H1 (cell line): ENCODE measurements at regions not wholly inside any gene's neighbourhood (a gene's known extent, or its start where the extent isn't known, plus 50 kb on each side); places are given as distances from the start of the nearest gene placed in this dataset.

Experiments used
- CTCF ChIA-PET: fragments of 300-600 bp; sonication (Branson Sonifier 250); formaldehyde crosslinking; loops from one replicate; lab custom pipeline; 2021; ENCODE audit not compliant: partially characterized antibody; lab: Charles Lee
- POLR2A ChIA-PET: fragments of 300-600 bp; sonication (Branson Sonifier 250); formaldehyde crosslinking; loops from one replicate; lab custom pipeline; 2021; ENCODE audit warnings: inconsistent platforms; ENCODE audit not compliant: partially characterized antibody; lab: Charles Lee
- DNase-seq, 2 experiments: peaks; one replicate each; pipeline versions ENCODE4 v3.0.0 to v3.0.0-alpha.2; 2010 to 2022; ENCODE audit warnings: low spot score in 2 of 2, low read depth in 1 of 2, mixed read lengths in 1 of 2
- FAIRE-seq: peaks from 2 replicates; lab custom pipeline; 2011; peaks lifted over from hg19 to GRCh38; lab: Jason Lieb, UNC
- H2AFZ ChIP-seq: 2 replicates; pipeline ENCODE4 v1.8.1; 2012; ENCODE audit warnings: low read length, inconsistent platforms
- H2AK5ac ChIP-seq: 2 replicates; pipeline ENCODE4 v1.6.1; 2013; ENCODE audit warnings: low read depth, low read length
- H2BK120ac ChIP-seq: replicated peaks from 2 replicates; pipeline ENCODE3; 2013; ENCODE audit warnings: low read depth, low read length, inconsistent platforms
- H2BK12ac ChIP-seq: 2 replicates; pipeline ENCODE4 v1.6.1; 2013; ENCODE audit warnings: low read depth, low read length
- H2BK15ac ChIP-seq: 2 replicates; pipeline ENCODE4 v1.6.1; 2013; ENCODE audit warnings: low read length
- H2BK20ac ChIP-seq: 2 replicates; pipeline ENCODE4 v1.6.1; 2013; ENCODE audit warnings: low read length
- H2BK5ac ChIP-seq: 2 replicates; pipeline ENCODE4 v1.6.1; 2013; ENCODE audit warnings: low read depth, low read length
- H3K14ac ChIP-seq: 2 replicates; pipeline ENCODE4 v1.6.1; 2013; ENCODE audit warnings: inconsistent platforms; ENCODE audit not compliant: insufficient read length
- H3K18ac ChIP-seq: 2 replicates; pipeline ENCODE4 v1.6.1; 2013; ENCODE audit warnings: low read length; ENCODE audit errors: extremely low read depth
- H3K23ac ChIP-seq: 2 replicates; pipeline ENCODE4 v1.6.1; 2013; ENCODE audit warnings: inconsistent platforms; ENCODE audit not compliant: insufficient read length
- H3K23me2 ChIP-seq: 2 replicates; pipeline ENCODE4 v1.6.1; 2013; ENCODE audit warnings: low read depth, low read length
- H3K27ac ChIP-seq: 2 replicates; pipeline ENCODE4 v1.6.1; 2011; ENCODE audit warnings: low read depth, low read length, inconsistent platforms
- H3K27me3 ChIP-seq, 4 experiments: replicated peaks in 1 of 4; 1 replicate in 1 of 4; 2 replicates in 3 of 4; pipeline versions ENCODE4 v1.6.1 to v1.8.1; 2011 to 2013; ENCODE audit warnings: low read length in 3 of 4, mild to moderate bottlenecking in 3 of 4, inconsistent platforms in 2 of 4, mixed read lengths in 2 of 4, moderate library complexity in 1 of 4; ENCODE audit not compliant: control insufficient read depth in 3 of 4, insufficient read depth in 3 of 4; ENCODE audit errors: extremely low read depth in 1 of 4
- H3K36me3 ChIP-seq, 4 experiments: 2 replicates each; pipeline versions ENCODE4 v1.6.1 to v1.8.1; 2011 to 2013; ENCODE audit warnings: mild to moderate bottlenecking in 4 of 4, low read length in 3 of 4, moderate library complexity in 2 of 4, control low read depth in 1 of 4, inconsistent platforms in 1 of 4; ENCODE audit not compliant: insufficient read depth in 4 of 4, control insufficient read depth in 2 of 4
- H3K4ac ChIP-seq: replicated peaks from 2 replicates; pipeline ENCODE3; 2013; ENCODE audit warnings: low read length, low read depth, mixed read lengths, inconsistent platforms; ENCODE audit not compliant: insufficient read length
- H3K4me1 ChIP-seq, 4 experiments: replicated peaks in 1 of 4; 1 replicate in 1 of 4; 2 replicates in 3 of 4; pipeline versions ENCODE4 v1.6.1 to v1.8.1; 2011 to 2013; ENCODE audit warnings: low read length in 3 of 4, inconsistent platforms in 2 of 4, mixed read lengths in 1 of 4; ENCODE audit not compliant: insufficient read depth in 4 of 4, control insufficient read depth in 3 of 4
- H3K4me2 ChIP-seq, 2 experiments: 2 replicates each; pipeline versions ENCODE4 v1.6.1 to v1.8.1; 2011 to 2013; ENCODE audit warnings: low read depth in 2 of 2, low read length in 2 of 2, control low read depth in 1 of 2, inconsistent platforms in 1 of 2, mild to moderate bottlenecking in 1 of 2; ENCODE audit not compliant: insufficient read depth in 1 of 2
- H3K4me3 ChIP-seq, 4 experiments: fragments of 200-600, 300-600 bp in 1 of 4; sonication (generic), shearing (Covaris generic), sonication (Bioruptor Twin) in 1 of 4; 2 replicates each; pipeline versions ENCODE4 v1.5.1 to v1.8.1; 2011 to 2016; ENCODE audit warnings: low read length in 4 of 4, low read depth in 3 of 4, control low read depth in 2 of 4, inconsistent platforms in 2 of 4, mild to moderate bottlenecking in 2 of 4, mixed read lengths in 1 of 4, moderate library complexity in 1 of 4; ENCODE audit not compliant: insufficient read depth in 2 of 4; ENCODE audit errors: extremely low read depth in 1 of 4
- H3K56ac ChIP-seq: replicated peaks from 2 replicates; pipeline ENCODE3; 2013; ENCODE audit warnings: low read depth, mild to moderate bottlenecking, mixed read lengths, low read length, inconsistent platforms; ENCODE audit not compliant: insufficient read length
- H3K79me1 ChIP-seq: 2 replicates; pipeline ENCODE4 v1.6.1; 2013; ENCODE audit warnings: low read depth, low read length, control low read depth
- H3K79me2 ChIP-seq, 2 experiments: 2 replicates each; pipeline versions ENCODE4 v1.6.1 to v1.8.1; 2012 to 2013; ENCODE audit warnings: low read length in 2 of 2, mild to moderate bottlenecking in 2 of 2, inconsistent platforms in 1 of 2; ENCODE audit not compliant: insufficient read depth in 2 of 2, control insufficient read depth in 1 of 2
- H3K9ac ChIP-seq, 4 experiments: replicated peaks in 1 of 4; 1 replicate in 1 of 4; 2 replicates in 3 of 4; pipeline versions ENCODE4 v1.6.1 to v1.8.1; 2011 to 2013; ENCODE audit warnings: low read depth in 3 of 4, low read length in 3 of 4, control low read depth in 2 of 4, mild to moderate bottlenecking in 2 of 4, moderate library complexity in 2 of 4, inconsistent platforms in 1 of 4; ENCODE audit errors: extremely low read depth in 1 of 4
- H3K9me3 ChIP-seq, 2 experiments: 2 replicates each; pipeline versions ENCODE4 v1.6.1 to v1.8.1; 2012 to 2013; ENCODE audit warnings: mild to moderate bottlenecking in 2 of 2, moderate library complexity in 2 of 2, control low read depth in 1 of 2, inconsistent platforms in 1 of 2, low read depth in 1 of 2, low read length in 1 of 2, mixed read lengths in 1 of 2; ENCODE audit not compliant: insufficient read depth in 2 of 2
- H4K20me1 ChIP-seq, 2 experiments: replicated peaks in 1 of 2; 2 replicates each; pipeline versions ENCODE3 to v1.8.1; 2011 to 2013; ENCODE audit warnings: inconsistent platforms in 2 of 2, low read length in 2 of 2, mild to moderate bottlenecking in 1 of 2; ENCODE audit not compliant: insufficient read depth in 2 of 2, control insufficient read depth in 1 of 2
- H4K5ac ChIP-seq: 2 replicates; pipeline ENCODE4 v1.6.1; 2013; ENCODE audit warnings: low read length, low read depth, mixed read lengths, inconsistent platforms; ENCODE audit not compliant: insufficient read length
- H4K8ac ChIP-seq: 2 replicates; pipeline ENCODE4 v1.8.0; 2013; ENCODE audit warnings: mild to moderate bottlenecking, moderate library complexity, low read length, inconsistent platforms; ENCODE audit not compliant: insufficient read depth; ENCODE audit errors: extremely low read depth
- H4K91ac ChIP-seq: replicated peaks from 2 replicates; pipeline ENCODE3; 2013; ENCODE audit warnings: low read length, mixed read lengths, inconsistent platforms; ENCODE audit not compliant: insufficient read length
- ASH2L ChIP-seq: fragments of 200-600, 300-600 bp; sonication (generic); IDR thresholded peaks from one replicate; pipeline ENCODE4 v1.7.1; 2017; ENCODE audit warnings: low read length
- BCL11A ChIP-seq, 2 experiments: IDR thresholded peaks; one replicate each; pipeline ENCODE4 v1.6.1; 2011; ENCODE audit warnings: low read depth in 2 of 2, low read length in 2 of 2, mild to moderate bottlenecking in 2 of 2
- KDM4A ChIP-seq: IDR thresholded peaks from one replicate; pipeline ENCODE4 v1.7.1; 2012; ENCODE audit warnings: low read depth, mild to moderate bottlenecking, moderate library complexity, low read length, inconsistent platforms; ENCODE audit not compliant: severe bottlenecking
- KDM5A ChIP-seq: fragments of 200-600 bp; IDR thresholded peaks from 2 replicates; pipeline ENCODE4 v1.7.1; 2012; ENCODE audit warnings: mild to moderate bottlenecking, low read length, inconsistent platforms, mixed read lengths
- RBBP5 ChIP-seq: IDR thresholded peaks from 2 replicates; pipeline ENCODE4 v1.7.1; 2012; ENCODE audit warnings: low read depth, mild to moderate bottlenecking, inconsistent platforms, low read length, moderate library complexity, borderline replicate concordance
- SIRT6 ChIP-seq: IDR thresholded peaks from one replicate; pipeline ENCODE4 v1.7.1; 2012; ENCODE audit warnings: low read length, inconsistent platforms
- SUZ12 ChIP-seq: fragments of 200-600 bp; sonication (generic); IDR thresholded peaks from 2 replicates; pipeline ENCODE4 v1.6.1; 2012; ENCODE audit warnings: mild to moderate bottlenecking, inconsistent platforms, low read length, moderate library complexity, mixed read lengths
- TCF12 ChIP-seq: IDR thresholded peaks from 2 replicates; pipeline ENCODE4 v1.6.1; 2011; ENCODE audit warnings: low read depth, mild to moderate bottlenecking, low read length
- WGBS, 2 experiments: shearing (Covaris generic) in 1 of 2; methylation state at CpG; one replicate each; pipeline versions ENCODE4 v1.1.6 to v1.1.7; 2013 to 2015; ENCODE audit warnings: low lambda C conversion rate in 2 of 2, mixed read lengths in 2 of 2, inconsistent platforms in 1 of 2, low coverage in 1 of 2, missing lambda C conversion rate in 1 of 2; ENCODE audit not compliant: insufficient replicate concordance in 2 of 2, insufficient coverage in 1 of 2, insufficient read length in 1 of 2; ENCODE audit errors: extremely low coverage in 1 of 2, missing lambda C conversion rate in 1 of 2; 5-methylcytosine and 5-hydroxymethylcytosine counted together

DNA sequence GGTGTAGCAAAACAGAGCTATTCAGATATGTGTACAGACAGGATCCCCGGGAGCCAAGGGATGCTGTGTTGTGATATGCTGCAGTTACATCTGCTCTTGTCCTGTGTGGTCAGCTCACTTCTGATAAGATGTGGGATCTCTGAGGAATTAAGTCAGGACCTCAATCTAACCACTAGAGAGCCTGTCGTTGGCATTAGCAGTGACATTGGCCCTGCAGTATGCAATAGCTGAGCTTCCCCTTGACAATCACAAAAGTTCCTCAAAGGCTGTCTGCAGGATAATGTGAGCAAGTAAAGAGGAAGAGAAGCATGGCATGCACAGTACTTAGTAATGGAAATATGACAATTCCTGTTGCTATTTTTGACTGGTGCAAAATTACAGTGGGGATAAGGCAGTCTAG is 203.4 kb upstream of the MIR17HG start:
- Histone ChIP-seq H4K8ac (no peak overlapping the region), H2BK15ac (no peak overlapping the region), H3K23ac (no peak overlapping the region), H3K56ac (no peak overlapping the region), H3K18ac (no peak overlapping the region), H3K79me1 (no peaks in the 10 kb centered on the region), H4K91ac (no peak overlapping the region), H3K9ac (no peak overlapping the region), H3K79me2 (no peaks in the 10 kb centered on the region), H2BK5ac (no peak overlapping the region), H3K4me2 (no peak overlapping the region), H3K4me1 (0 out of 7 replicates have a peak, but pooled peaks cover 0 to 2% (median 0%) of the 10 kb centered on the region in 4 experiments), H2BK12ac (no peak overlapping the region), H3K23me2 (no peaks in the 10 kb centered on the region), H3K27me3 (no peaks in the 10 kb centered on the region), H2BK120ac (no peak overlapping the region), H3K36me3 (no peaks in the 10 kb centered on the region), H3K14ac (no peak overlapping the region), H4K5ac (no peak overlapping the region), H3K27ac (no peak overlapping the region), H3K9me3 (no peaks in the 10 kb centered on the region), H2AK5ac (no peak overlapping the region), H4K20me1 (no peaks in the 10 kb centered on the region), H2BK20ac (no peak overlapping the region), H3K4ac (no peak overlapping the region), H2AFZ (0 out of 2 replicates have a peak overlapping the region, but pooled peaks have one; percentile 25), H3K4me3 (no peak overlapping the region)
- WGBS, 2 experiments = 87% methylated on average over 2 of the region's 2 CpGs; no CpG with 5 or more reads in 1 of the 2 experiments
- no peak for FAIRE-seq
- ChIA-PET CTCF (interaction anchor here (0.6 to 3.6 kb wide), 5 partner anchors 8 to 404 kb away, joined by 3 to 25 read pairs (median 3); no protein-coding TSS in a partner anchor), POLR2A (no interaction called here)
- no peak for DNase-seq
- no peak for TF ChIP-seq RBBP5
- TF ChIP-seq SUZ12 = no peak
- no peak for TF ChIP-seq TCF12
- no peak for TF ChIP-seq ASH2L
- no peak for TF ChIP-seq KDM5A
- no peak for TF ChIP-seq KDM4A
- TF ChIP-seq BCL11A (IDR thresholded peaks at IDR 0.05; ENCODE audit: low read depth in 2 of 2, low read length in 2 of 2) = no peak
- no peak for TF ChIP-seq SIRT6
